ENCODE measurements at regions not wholly inside any gene's neighbourhood (a gene's known extent, or its start where the extent isn't known, plus 50 kb on each side); places are given as distances from the start of the nearest gene placed in this dataset.

DNA sequence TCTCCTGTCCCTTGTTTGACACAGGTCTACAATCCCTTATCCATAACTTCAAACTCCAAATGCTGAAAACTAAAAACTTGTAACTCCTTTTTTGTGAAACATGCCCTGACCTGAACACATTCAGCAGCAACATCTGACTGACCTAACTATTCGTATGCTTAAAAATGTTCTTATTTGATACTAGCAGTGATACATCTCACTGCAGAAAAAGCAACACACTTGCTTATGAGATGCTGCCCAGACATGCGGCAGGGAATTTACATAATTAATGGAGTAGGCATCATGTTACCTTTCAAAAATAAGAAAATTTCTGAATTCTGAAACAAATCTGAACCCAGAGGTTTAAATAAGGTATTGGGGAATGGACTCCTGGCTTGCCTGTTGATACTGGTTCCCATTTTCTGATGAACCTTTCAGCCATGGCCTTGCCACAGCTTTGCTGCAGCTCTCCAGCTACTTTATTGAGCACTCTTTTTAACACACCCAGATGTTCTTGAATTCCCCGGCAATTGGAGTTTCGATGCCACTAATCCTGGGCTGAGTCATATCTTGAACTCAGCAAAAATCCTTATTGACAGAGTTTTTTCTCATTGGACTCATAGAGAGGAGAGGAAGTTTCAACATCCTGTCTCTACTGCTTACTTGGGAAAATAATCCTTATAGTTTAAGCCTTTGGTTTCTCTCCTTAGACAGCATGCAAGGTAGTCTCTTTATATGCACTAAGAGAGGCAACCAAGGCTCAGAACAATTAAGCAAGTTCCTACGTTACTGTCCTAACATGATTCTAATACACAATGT is 296.6 kb upstream of the LMCD1 start:
- TF ChIP-seq SIN3A (IDR thresholded peaks at IDR 0.05; ENCODE audit: borderline replicate concordance, insufficient read depth, low read depth, low read length) (no peak), POLR2AphosphoS5 (IDR thresholded peaks at IDR 0.05; ENCODE audit: low read depth, low read length) (no peak), TCF7L2 (IDR thresholded peaks at IDR 0.05; ENCODE audit: low read depth, low read length) (no peak)
- TF ChIP-seq, protein P1, sequence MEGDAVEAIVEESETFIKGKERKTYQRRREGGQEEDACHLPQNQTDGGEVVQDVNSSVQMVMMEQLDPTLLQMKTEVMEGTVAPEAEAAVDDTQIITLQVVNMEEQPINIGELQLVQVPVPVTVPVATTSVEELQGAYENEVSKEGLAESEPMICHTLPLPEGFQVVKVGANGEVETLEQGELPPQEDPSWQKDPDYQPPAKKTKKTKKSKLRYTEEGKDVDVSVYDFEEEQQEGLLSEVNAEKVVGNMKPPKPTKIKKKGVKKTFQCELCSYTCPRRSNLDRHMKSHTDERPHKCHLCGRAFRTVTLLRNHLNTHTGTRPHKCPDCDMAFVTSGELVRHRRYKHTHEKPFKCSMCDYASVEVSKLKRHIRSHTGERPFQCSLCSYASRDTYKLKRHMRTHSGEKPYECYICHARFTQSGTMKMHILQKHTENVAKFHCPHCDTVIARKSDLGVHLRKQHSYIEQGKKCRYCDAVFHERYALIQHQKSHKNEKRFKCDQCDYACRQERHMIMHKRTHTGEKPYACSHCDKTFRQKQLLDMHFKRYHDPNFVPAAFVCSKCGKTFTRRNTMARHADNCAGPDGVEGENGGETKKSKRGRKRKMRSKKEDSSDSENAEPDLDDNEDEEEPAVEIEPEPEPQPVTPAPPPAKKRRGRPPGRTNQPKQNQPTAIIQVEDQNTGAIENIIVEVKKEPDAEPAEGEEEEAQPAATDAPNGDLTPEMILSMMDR (IDR thresholded peaks at IDR 0.05), result no peak
- TF ChIP-seq, protein P2, sequence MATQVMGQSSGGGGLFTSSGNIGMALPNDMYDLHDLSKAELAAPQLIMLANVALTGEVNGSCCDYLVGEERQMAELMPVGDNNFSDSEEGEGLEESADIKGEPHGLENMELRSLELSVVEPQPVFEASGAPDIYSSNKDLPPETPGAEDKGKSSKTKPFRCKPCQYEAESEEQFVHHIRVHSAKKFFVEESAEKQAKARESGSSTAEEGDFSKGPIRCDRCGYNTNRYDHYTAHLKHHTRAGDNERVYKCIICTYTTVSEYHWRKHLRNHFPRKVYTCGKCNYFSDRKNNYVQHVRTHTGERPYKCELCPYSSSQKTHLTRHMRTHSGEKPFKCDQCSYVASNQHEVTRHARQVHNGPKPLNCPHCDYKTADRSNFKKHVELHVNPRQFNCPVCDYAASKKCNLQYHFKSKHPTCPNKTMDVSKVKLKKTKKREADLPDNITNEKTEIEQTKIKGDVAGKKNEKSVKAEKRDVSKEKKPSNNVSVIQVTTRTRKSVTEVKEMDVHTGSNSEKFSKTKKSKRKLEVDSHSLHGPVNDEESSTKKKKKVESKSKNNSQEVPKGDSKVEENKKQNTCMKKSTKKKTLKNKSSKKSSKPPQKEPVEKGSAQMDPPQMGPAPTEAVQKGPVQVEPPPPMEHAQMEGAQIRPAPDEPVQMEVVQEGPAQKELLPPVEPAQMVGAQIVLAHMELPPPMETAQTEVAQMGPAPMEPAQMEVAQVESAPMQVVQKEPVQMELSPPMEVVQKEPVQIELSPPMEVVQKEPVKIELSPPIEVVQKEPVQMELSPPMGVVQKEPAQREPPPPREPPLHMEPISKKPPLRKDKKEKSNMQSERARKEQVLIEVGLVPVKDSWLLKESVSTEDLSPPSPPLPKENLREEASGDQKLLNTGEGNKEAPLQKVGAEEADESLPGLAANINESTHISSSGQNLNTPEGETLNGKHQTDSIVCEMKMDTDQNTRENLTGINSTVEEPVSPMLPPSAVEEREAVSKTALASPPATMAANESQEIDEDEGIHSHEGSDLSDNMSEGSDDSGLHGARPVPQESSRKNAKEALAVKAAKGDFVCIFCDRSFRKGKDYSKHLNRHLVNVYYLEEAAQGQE (IDR thresholded peaks at IDR 0.05; ENCODE audit: insufficient read depth in 1 of 2, low read depth in 2 of 2, low read length in 1 of 2), result no peak
- intact Hi-C loops (cut with micrococcal nuclease; ENCODE audit: unreplicated experiment) (no loop called here), in situ Hi-C loops (cut with HindIII; ENCODE audit: low pct_unique_long_range_greater_than_20kb, low sequenced_read_pairs) (no loop called here)
- Histone ChIP-seq H3K36me3 (ENCODE audit: control insufficient read depth, insufficient read depth, low read length) (no peaks in the 10 kb centered on the region), H3K9me3 (ENCODE audit: control insufficient read depth, insufficient read depth, low read depth, low read length) (no peaks in the 10 kb centered on the region), H3K27me3 (ENCODE audit: control insufficient read depth, insufficient read depth, low read length) (no peaks in the 10 kb centered on the region), H3K4me1 (ENCODE audit: control insufficient read depth, insufficient read depth, low read length) (no peaks in the 10 kb centered on the region), H3K4me3 (ENCODE audit: low read depth in 2 of 2, low read length in 2 of 2) (no peak overlapping the region), H3K27ac (ENCODE audit: low read length) (no peak overlapping the region)
- no TSS peak for BruUV-seq (replicated peaks)
- no peak for DNase-seq (ENCODE audit: low read depth, low spot score)
- ChIA-PET CTCF (no interaction called here), POLR2A (no interaction called here)
- no peak for ATAC-seq

GRCh38 chr3:8205881-8206280 is 295.7 kb upstream of the LMCD1 start:
- no TSS peak for BruUV-seq (replicated peaks)
- in situ Hi-C loops (cut with HindIII; ENCODE audit: low pct_unique_long_range_greater_than_20kb, low sequenced_read_pairs), result no loop called here
- intact Hi-C loops (cut with micrococcal nuclease; ENCODE audit: unreplicated experiment), result no loop called here
- ATAC-seq, result no peak
- Histone ChIP-seq H3K4me3 (ENCODE audit: low read depth in 2 of 2, low read length in 2 of 2) (no peak overlapping the region), H3K4me1 (ENCODE audit: control insufficient read depth, insufficient read depth, low read length) (no peaks in the 10 kb centered on the region), H3K9me3 (ENCODE audit: control insufficient read depth, insufficient read depth, low read depth, low read length) (no peaks in the 10 kb centered on the region), H3K27ac (ENCODE audit: low read length) (no peak overlapping the region), H3K27me3 (ENCODE audit: control insufficient read depth, insufficient read depth, low read length) (no peaks in the 10 kb centered on the region), H3K36me3 (ENCODE audit: control insufficient read depth, insufficient read depth, low read length) (no peaks in the 10 kb centered on the region)
- CTCF ChIA-PET, result no interaction called here
- POLR2A ChIA-PET, result no interaction called here
- DNase-seq (ENCODE audit: low read depth, low spot score), result no peak
- no peak for TF ChIP-seq SIN3A (IDR thresholded peaks at IDR 0.05; ENCODE audit: borderline replicate concordance, insufficient read depth, low read depth, low read length)
- no peak for TF ChIP-seq TCF7L2 (IDR thresholded peaks at IDR 0.05; ENCODE audit: low read depth, low read length)
- TF ChIP-seq, protein P2 (IDR thresholded peaks at IDR 0.05; ENCODE audit: insufficient read depth in 1 of 2, low read depth in 2 of 2, low read length in 1 of 2), result no peak
- TF ChIP-seq, protein P1 (IDR thresholded peaks at IDR 0.05), result no peak
- TF ChIP-seq POLR2AphosphoS5 (IDR thresholded peaks at IDR 0.05; ENCODE audit: low read depth, low read length), result no peak
